ENCODE measurements at regions not wholly inside any gene's neighbourhood (a gene's known extent, or its start where the extent isn't known, plus 50 kb on each side); places are given as distances from the start of the nearest gene placed in this dataset.

- TF ChIP-seq POLR2A (IDR thresholded peaks at IDR 0.05): no peak
- TF ChIP-seq CTCF (IDR thresholded peaks at IDR 0.05): no peak
Observed at GRCh38 chr4:22978656-22979055, 285.9 kb downstream of the GBA3 start.
